Subcutaneous abdominal adipose tissue (tissue), 5 donors: ENCODE measurements at regions not wholly inside any gene's neighbourhood (a gene's known extent, or its start where the extent isn't known, plus 50 kb on each side); places are given as distances from the start of the nearest gene placed in this dataset.

Experiments
- H3K27ac ChIP-seq: one replicate; pipeline ENCODE4 v1.7.0; 2013; ENCODE audit warnings: low read depth, mild to moderate bottlenecking, inconsistent platforms, low read length, moderate library complexity
- H3K27me3 ChIP-seq, 5 donors: one replicate each; pipeline ENCODE4 v1.7.0; 2013; ENCODE audit warnings: low read length in 5 of 5, inconsistent platforms in 1 of 5; ENCODE audit not compliant: control insufficient read depth in 5 of 5, insufficient read depth in 4 of 5
- H3K36me3 ChIP-seq, 5 donors: one replicate each; pipeline ENCODE4 v1.7.0; 2013; ENCODE audit warnings: low read length in 5 of 5; ENCODE audit not compliant: control insufficient read depth in 5 of 5, insufficient read depth in 5 of 5
- H3K4me1 ChIP-seq, 5 donors: one replicate each; pipeline ENCODE4 v1.7.0; 2013; ENCODE audit warnings: low read length in 5 of 5, mild to moderate bottlenecking in 3 of 5, moderate library complexity in 1 of 5; ENCODE audit not compliant: control insufficient read depth in 5 of 5, insufficient read depth in 5 of 5
- H3K4me3 ChIP-seq, 5 donors: one replicate each; pipeline ENCODE4 v1.7.0; 2013; ENCODE audit warnings: low read length in 5 of 5, low read depth in 1 of 5
- H3K9ac ChIP-seq, 5 donors: one replicate each; pipeline ENCODE4 v1.7.0; 2013; ENCODE audit warnings: low read length in 5 of 5, mild to moderate bottlenecking in 4 of 5, moderate library complexity in 3 of 5
- H3K9me3 ChIP-seq, 5 donors: one replicate each; pipeline ENCODE4 v1.7.0; 2013; ENCODE audit warnings: low read length in 5 of 5; ENCODE audit not compliant: control insufficient read depth in 5 of 5
- donor health status: healthy.
- donor health status: healthy.
- donor health status: healthy.
- donor health status: healthy.
- donor health status: healthy.

- H3K4me1 ChIP-seq, result no peaks in the 10 kb centered on the region
- peaks cover 0 to 5% (median 0%) of the 10 kb centered on the region in 5 donors for H3K9me3 ChIP-seq
- peaks cover 0 to 8% (median 0%) of the 10 kb centered on the region in 5 donors for H3K27me3 ChIP-seq
- H3K36me3 ChIP-seq, result no peaks in the 10 kb centered on the region
- H3K9ac ChIP-seq, result no peak overlapping the region
- no peak overlapping the region for H3K27ac ChIP-seq
- no peak overlapping the region for H3K4me3 ChIP-seq
Measured at GRCh38 chrX:20906571-20906970, 467.6 kb upstream of the CNKSR2 start.

GRCh38 chrX:20884565-20884964 lies 489.7 kb upstream of the CNKSR2 start:
- H3K36me3 ChIP-seq, result no peaks in the 10 kb centered on the region
- H3K9me3 ChIP-seq, result peaks cover 3 to 22% (median 9%) of the 10 kb centered on the region in 5 donors
- H3K4me3 ChIP-seq, result no peak overlapping the region
- H3K9ac ChIP-seq, result no peak overlapping the region
- H3K27ac ChIP-seq, result no peak overlapping the region
- H3K27me3 ChIP-seq, result no peaks in the 10 kb centered on the region
- H3K4me1 ChIP-seq, result no peaks in the 10 kb centered on the region

GRCh38 chrX:20863649-20864048 lies 510.6 kb upstream of the CNKSR2 start:
- H3K9me3 ChIP-seq, result peaks cover 0 to 18% (median 9%) of the 10 kb centered on the region in 5 donors
- H3K9ac ChIP-seq, result no peak overlapping the region
- H3K27ac ChIP-seq, result no peak overlapping the region
- H3K4me3 ChIP-seq, result no peak overlapping the region
- no peaks in the 10 kb centered on the region for H3K4me1 ChIP-seq
- H3K36me3 ChIP-seq, result no peaks in the 10 kb centered on the region
- H3K27me3 ChIP-seq, result no peaks in the 10 kb centered on the region

GRCh38 chrX:20861113-20861512 lies 513.1 kb upstream of the CNKSR2 start:
- Histone ChIP-seq H3K27me3 (no peaks in the 10 kb centered on the region), H3K36me3 (no peaks in the 10 kb centered on the region), H3K9me3 (peaks cover 0 to 22% (median 9%) of the 10 kb centered on the region in 5 donors), H3K27ac (no peak overlapping the region), H3K9ac (no peak overlapping the region), H3K4me1 (no peaks in the 10 kb centered on the region), H3K4me3 (no peak overlapping the region)

- H3K4me3 ChIP-seq, result no peak overlapping the region
- H3K9me3 ChIP-seq, result peaks cover 0 to 22% (median 9%) of the 10 kb centered on the region in 5 donors
- no peaks in the 10 kb centered on the region for H3K36me3 ChIP-seq
- H3K4me1 ChIP-seq, result no peaks in the 10 kb centered on the region
- no peak overlapping the region for H3K9ac ChIP-seq
- no peak overlapping the region for H3K27ac ChIP-seq
- no peaks in the 10 kb centered on the region for H3K27me3 ChIP-seq
Measured at GRCh38 chrX:20857746-20858145, 516.5 kb upstream of the CNKSR2 start.

GRCh38 chrX:20838477-20838876 lies 535.7 kb upstream of the CNKSR2 start:
- no peaks in the 10 kb centered on the region for H3K4me1 ChIP-seq
- H3K36me3 ChIP-seq, result no peaks in the 10 kb centered on the region
- H3K9ac ChIP-seq, result no peak overlapping the region
- H3K4me3 ChIP-seq, result no peak overlapping the region
- H3K27ac ChIP-seq, result no peak overlapping the region
- H3K9me3 ChIP-seq, result peaks cover 0 to 15% (median 3%) of the 10 kb centered on the region in 5 donors
- H3K27me3 ChIP-seq, result no peaks in the 10 kb centered on the region

- H3K27me3 ChIP-seq, result peaks cover 0 to 2% (median 0%) of the 10 kb centered on the region in 5 donors
- H3K36me3 ChIP-seq, result no peaks in the 10 kb centered on the region
- no peak overlapping the region for H3K9ac ChIP-seq
Measured at GRCh38 chrX:20829665-20830491, 544.3 kb upstream of the CNKSR2 start.

GRCh38 chrX:20825984-20826383 lies 548.2 kb upstream of the CNKSR2 start:
- H3K9ac ChIP-seq, result no peak overlapping the region
- no peak overlapping the region for H3K27ac ChIP-seq
- H3K4me3 ChIP-seq, result no peak overlapping the region
- H3K36me3 ChIP-seq, result no peaks in the 10 kb centered on the region
- no peaks in the 10 kb centered on the region for H3K4me1 ChIP-seq
- H3K9me3 ChIP-seq, result no peaks in the 10 kb centered on the region
- H3K27me3 ChIP-seq, result peaks cover 0 to 2% (median 0%) of the 10 kb centered on the region in 5 donors

More at GRCh38 chrX:20829665-20830491, 544.3 kb upstream of the CNKSR2 start:
- no peak overlapping the region for H3K27ac ChIP-seq
- no peak overlapping the region for H3K4me3 ChIP-seq
- H3K9me3 ChIP-seq, result peaks cover 0 to 6% (median under 1%) of the 10 kb centered on the region in 5 donors
- no peaks in the 10 kb centered on the region for H3K4me1 ChIP-seq

- Histone ChIP-seq H3K9ac (no peak overlapping the region), H3K4me3 (no peak overlapping the region), H3K27ac (no peak overlapping the region), H3K36me3 (no peaks in the 10 kb centered on the region), H3K4me1 (no peaks in the 10 kb centered on the region), H3K27me3 (no peaks in the 10 kb centered on the region), H3K9me3 (peaks cover 0 to 3% (median 0%) of the 10 kb centered on the region in 5 donors)
Measured at GRCh38 chrX:20803971-20804370, 537.3 kb upstream of the RPS6KA3 start.

- Histone ChIP-seq H3K4me3 (no peak overlapping the region), H3K9me3 (peaks cover 0 to 3% (median 0%) of the 10 kb centered on the region in 5 donors), H3K27ac (no peak overlapping the region), H3K9ac (no peak overlapping the region), H3K4me1 (no peaks in the 10 kb centered on the region), H3K27me3 (no peaks in the 10 kb centered on the region), H3K36me3 (no peaks in the 10 kb centered on the region)
Measured at GRCh38 chrX:20802036-20802435, 535.3 kb upstream of the RPS6KA3 start.
